ENCODE measurements at regions not wholly inside any gene's neighbourhood (a gene's known extent, or its start where the extent isn't known, plus 50 kb on each side); places are given as distances from the start of the nearest gene placed in this dataset.

DNA sequence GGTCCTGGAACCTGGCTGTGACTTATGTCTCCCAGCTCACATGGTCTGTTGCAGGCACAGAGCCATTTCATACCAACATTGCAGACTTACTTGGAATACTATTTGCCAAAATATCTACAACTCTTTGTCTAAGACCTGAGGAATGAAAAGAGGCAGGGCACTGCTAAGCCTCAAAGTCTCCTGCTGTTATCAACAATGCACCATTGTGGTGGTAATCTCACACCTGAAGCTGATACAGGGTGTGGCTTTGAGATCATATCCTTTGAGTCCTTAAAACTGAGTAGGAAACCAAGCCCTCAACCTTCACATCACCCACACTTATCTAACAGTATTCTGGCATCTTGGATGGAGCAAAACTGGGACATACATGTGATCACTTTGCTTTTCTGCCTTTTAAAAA is 782.0 kb downstream of the EPHA3 start (continued):
- TF ChIP-seq, protein P1, sequence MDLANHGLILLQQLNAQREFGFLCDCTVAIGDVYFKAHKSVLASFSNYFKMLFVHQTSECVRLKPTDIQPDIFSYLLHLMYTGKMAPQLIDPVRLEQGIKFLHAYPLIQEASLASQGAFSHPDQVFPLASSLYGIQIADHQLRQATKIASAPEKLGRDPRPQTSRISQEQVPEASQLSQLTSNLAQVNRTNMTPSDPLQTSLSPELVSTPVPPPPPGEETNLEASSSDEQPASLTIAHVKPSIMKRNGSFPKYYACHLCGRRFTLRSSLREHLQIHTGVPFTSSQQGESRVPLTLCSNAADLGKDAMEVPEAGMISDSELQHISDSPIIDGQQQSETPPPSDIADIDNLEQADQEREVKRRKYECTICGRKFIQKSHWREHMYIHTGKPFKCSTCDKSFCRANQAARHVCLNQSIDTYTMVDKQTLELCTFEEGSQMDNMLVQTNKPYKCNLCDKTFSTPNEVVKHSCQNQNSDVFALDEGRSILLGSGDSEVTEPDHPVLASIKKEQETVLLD (CRISPR knock-in tag; IDR thresholded peaks at IDR 0.05; ENCODE audit: low read depth), result no peak

DNA sequence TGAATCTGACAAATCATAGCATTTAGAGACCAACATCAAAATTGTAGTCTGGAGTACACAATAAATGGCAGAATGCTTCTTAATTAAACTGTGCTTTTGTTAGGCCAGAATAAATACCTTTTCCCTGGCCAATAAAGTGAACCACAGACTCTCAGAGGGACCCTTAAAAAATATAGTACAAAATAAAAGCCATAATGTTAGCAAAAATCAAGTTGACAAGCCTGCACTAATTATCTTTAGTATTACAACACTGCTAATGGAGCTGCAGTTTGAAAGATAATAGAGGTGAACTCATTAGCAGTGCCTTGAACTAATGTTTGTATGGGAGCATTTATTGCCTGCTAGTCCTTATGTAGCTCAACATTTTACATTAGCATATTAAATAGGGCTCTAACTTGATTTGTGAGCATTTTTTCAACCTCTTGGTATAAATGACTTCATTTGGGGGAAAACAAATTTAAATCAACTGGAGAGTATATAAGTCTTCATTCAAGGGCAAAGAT is 801.3 kb downstream of the EPHA3 start:
- BruUV-seq (replicated peaks), result no TSS peak
- Histone ChIP-seq H3K36me3 (replicated peaks in 1 of 2; ENCODE audit: control insufficient read depth in 1 of 2, insufficient read depth in 2 of 2, low read length in 2 of 2) (no peaks in the 10 kb centered on the region), H3K9me3 (ENCODE audit: low read length) (peaks cover 17% of the 10 kb centered on the region), H4K20me1 (ENCODE audit: insufficient read depth, low read length) (no peaks in the 10 kb centered on the region), H3K4me1 (ENCODE audit: insufficient read depth, low read length) (no peaks in the 10 kb centered on the region), H3K9ac (ENCODE audit: insufficient read depth, low read depth, low read length) (no peak overlapping the region), H3K27ac (ENCODE audit: extremely low read length, insufficient read depth, low read length) (no peak overlapping the region), H3K4me3 (replicated peaks in 1 of 3; ENCODE audit: insufficient read depth in 1 of 3, low read depth in 2 of 3, low read length in 3 of 3) (no peak overlapping the region), H3K4me2 (ENCODE audit: low read depth, low read length) (no peak overlapping the region), H3K27me3 (ENCODE audit: control insufficient read depth in 1 of 2, insufficient read depth in 2 of 2, low read length in 2 of 2) (no peaks in the 10 kb centered on the region), H3K79me2 (ENCODE audit: insufficient read depth, low read length) (no peaks in the 10 kb centered on the region), H2AFZ (ENCODE audit: low read length) (no peak overlapping the region)
- in situ Hi-C loops (cut with HindIII; ENCODE audit: extremely low pct_ligation_motif_present, low pct_unique_long_range_greater_than_20kb), result no loop called here
- CTCF ChIA-PET (ENCODE audit: low intra/inter-chr PET ratio, low total read pairs), result no interaction called here
- no peak for ATAC-seq
- FAIRE-seq, result no peak
- no peak for DNase-seq (ENCODE audit: low spot score)
- intact Hi-C loops (cut with micrococcal nuclease; ENCODE audit: unreplicated experiment), result no loop called here
- POLR2A ChIA-PET, result no interaction called here
- TF ChIP-seq ZNF12 (CRISPR knock-in tag; IDR thresholded peaks at IDR 0.05), result no peak
- no peak for TF ChIP-seq HES4 (CRISPR knock-in tag; IDR thresholded peaks at IDR 0.05; ENCODE audit: borderline replicate concordance)
- no peak for TF ChIP-seq ZNF34 (CRISPR knock-in tag; IDR thresholded peaks at IDR 0.05; ENCODE audit: borderline replicate concordance)
- TF ChIP-seq WIZ (CRISPR knock-in tag; IDR thresholded peaks at IDR 0.05), result no peak
- no peak for TF ChIP-seq ETV5 (CRISPR knock-in tag; IDR thresholded peaks at IDR 0.05; ENCODE audit: borderline replicate concordance)
- TF ChIP-seq, protein P2, sequence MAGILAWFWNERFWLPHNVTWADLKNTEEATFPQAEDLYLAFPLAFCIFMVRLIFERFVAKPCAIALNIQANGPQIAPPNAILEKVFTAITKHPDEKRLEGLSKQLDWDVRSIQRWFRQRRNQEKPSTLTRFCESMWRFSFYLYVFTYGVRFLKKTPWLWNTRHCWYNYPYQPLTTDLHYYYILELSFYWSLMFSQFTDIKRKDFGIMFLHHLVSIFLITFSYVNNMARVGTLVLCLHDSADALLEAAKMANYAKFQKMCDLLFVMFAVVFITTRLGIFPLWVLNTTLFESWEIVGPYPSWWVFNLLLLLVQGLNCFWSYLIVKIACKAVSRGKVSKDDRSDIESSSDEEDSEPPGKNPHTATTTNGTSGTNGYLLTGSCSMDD (CRISPR knock-in tag; IDR thresholded peaks at IDR 0.05), result no peak
- TF ChIP-seq POLR2AphosphoS2 (IDR thresholded peaks at IDR 0.05; ENCODE audit: low read depth, low read length), result no peak
- no peak for TF ChIP-seq ZNF616 (CRISPR knock-in tag; IDR thresholded peaks at IDR 0.05; ENCODE audit: low read depth)
- TF ChIP-seq CBFB (CRISPR knock-in tag; IDR thresholded peaks at IDR 0.05), result no peak
- TF ChIP-seq, protein P3, sequence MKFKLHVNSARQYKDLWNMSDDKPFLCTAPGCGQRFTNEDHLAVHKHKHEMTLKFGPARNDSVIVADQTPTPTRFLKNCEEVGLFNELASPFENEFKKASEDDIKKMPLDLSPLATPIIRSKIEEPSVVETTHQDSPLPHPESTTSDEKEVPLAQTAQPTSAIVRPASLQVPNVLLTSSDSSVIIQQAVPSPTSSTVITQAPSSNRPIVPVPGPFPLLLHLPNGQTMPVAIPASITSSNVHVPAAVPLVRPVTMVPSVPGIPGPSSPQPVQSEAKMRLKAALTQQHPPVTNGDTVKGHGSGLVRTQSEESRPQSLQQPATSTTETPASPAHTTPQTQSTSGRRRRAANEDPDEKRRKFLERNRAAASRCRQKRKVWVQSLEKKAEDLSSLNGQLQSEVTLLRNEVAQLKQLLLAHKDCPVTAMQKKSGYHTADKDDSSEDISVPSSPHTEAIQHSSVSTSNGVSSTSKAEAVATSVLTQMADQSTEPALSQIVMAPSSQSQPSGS (CRISPR knock-in tag; IDR thresholded peaks at IDR 0.05), result no peak
- TF ChIP-seq, protein P4, sequence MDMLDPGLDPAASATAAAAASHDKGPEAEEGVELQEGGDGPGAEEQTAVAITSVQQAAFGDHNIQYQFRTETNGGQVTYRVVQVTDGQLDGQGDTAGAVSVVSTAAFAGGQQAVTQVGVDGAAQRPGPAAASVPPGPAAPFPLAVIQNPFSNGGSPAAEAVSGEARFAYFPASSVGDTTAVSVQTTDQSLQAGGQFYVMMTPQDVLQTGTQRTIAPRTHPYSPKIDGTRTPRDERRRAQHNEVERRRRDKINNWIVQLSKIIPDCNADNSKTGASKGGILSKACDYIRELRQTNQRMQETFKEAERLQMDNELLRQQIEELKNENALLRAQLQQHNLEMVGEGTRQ (IDR thresholded peaks at IDR 0.05; ENCODE audit: low read depth, low read length), result no peak
- TF ChIP-seq, protein P4 (CRISPR knock-in tag; IDR thresholded peaks at IDR 0.05; ENCODE audit: borderline replicate concordance), result no peak
- TF ChIP-seq, protein P5, sequence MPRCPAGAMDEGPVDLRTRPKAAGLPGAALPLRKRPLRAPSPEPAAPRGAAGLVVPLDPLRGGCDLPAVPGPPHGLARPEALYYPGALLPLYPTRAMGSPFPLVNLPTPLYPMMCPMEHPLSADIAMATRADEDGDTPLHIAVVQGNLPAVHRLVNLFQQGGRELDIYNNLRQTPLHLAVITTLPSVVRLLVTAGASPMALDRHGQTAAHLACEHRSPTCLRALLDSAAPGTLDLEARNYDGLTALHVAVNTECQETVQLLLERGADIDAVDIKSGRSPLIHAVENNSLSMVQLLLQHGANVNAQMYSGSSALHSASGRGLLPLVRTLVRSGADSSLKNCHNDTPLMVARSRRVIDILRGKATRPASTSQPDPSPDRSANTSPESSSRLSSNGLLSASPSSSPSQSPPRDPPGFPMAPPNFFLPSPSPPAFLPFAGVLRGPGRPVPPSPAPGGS (CRISPR knock-in tag; IDR thresholded peaks at IDR 0.05), result no peak
- TF ChIP-seq HOXA5 (CRISPR knock-in tag; IDR thresholded peaks at IDR 0.05), result no peak
- TF ChIP-seq ZNF205 (CRISPR knock-in tag; IDR thresholded peaks at IDR 0.05), result no peak

Measured in HepG2 (cell line).